Suprapubic skin (tissue), 4 donors: ENCODE measurements at regions not wholly inside any gene's neighbourhood (a gene's known extent, or its start where the extent isn't known, plus 50 kb on each side); places are given as distances from the start of the nearest gene placed in this dataset.

Source experiments
- DNase-seq, 2 donors: peaks; one replicate each; pipeline ENCODE4 v3.0.0-alpha.2; 2019; ENCODE audit warnings: low spot score in 2 of 2
- H3K27ac ChIP-seq: fragments of 200-600 bp; sonication (generic); one replicate; pipeline ENCODE4 v1.5.1; 2019
- H3K27me3 ChIP-seq: fragments of 200-600 bp; sonication (generic); one replicate; pipeline ENCODE4 v1.5.1; 2019
- H3K36me3 ChIP-seq: fragments of 200-600 bp; sonication (generic); one replicate; pipeline ENCODE4 v1.5.1; 2019
- H3K4me1 ChIP-seq: fragments of 200-600 bp; sonication (generic); one replicate; pipeline ENCODE4 v1.5.1; 2019
- H3K4me3 ChIP-seq: fragments of 200-600 bp; sonication (generic); one replicate; pipeline ENCODE4 v1.5.1; 2019; ENCODE audit warnings: mild to moderate bottlenecking
- H3K9me3 ChIP-seq: fragments of 200-600 bp; sonication (generic); one replicate; pipeline ENCODE4 v1.5.1; 2019
- CTCF ChIP-seq, 2 donors: fragments of 200-600 bp in 1 of 2; fragments of 450-650 bp in 1 of 2; sonication (generic) in 1 of 2; IDR thresholded peaks; one replicate each; pipeline ENCODE4 v1.5.1; 2016 to 2019; ENCODE audit warnings: antibody characterized with exemption in 2 of 2, mild to moderate bottlenecking in 1 of 2, moderate library complexity in 1 of 2
- EP300 ChIP-seq: sonication (generic); formaldehyde crosslinking; IDR thresholded peaks from one replicate; pipeline ENCODE4 v1.6.1; 2017; ENCODE audit warnings: antibody characterized with exemption
- POLR2A ChIP-seq, 2 donors: fragments of 450-650 bp; IDR thresholded peaks; one replicate each; pipeline ENCODE4 v1.6.1; 2017; ENCODE audit warnings: antibody characterized with exemption in 2 of 2, mild to moderate bottlenecking in 2 of 2, moderate library complexity in 2 of 2
- POLR2AphosphoS5 ChIP-seq, 3 donors: sonication (generic); formaldehyde crosslinking; IDR thresholded peaks; one replicate each; pipeline ENCODE4 v1.6.1; 2017; ENCODE audit warnings: antibody characterized with exemption in 3 of 3
- WGBS: methylation state at CpG from one replicate; pipeline ENCODE4 v1.1.5; 2018; 5-methylcytosine and 5-hydroxymethylcytosine counted together

GRCh38 chr3:64848822-64849221, 161.0 kb upstream of the ADAMTS9 start:
- TF ChIP-seq POLR2A (IDR thresholded peaks at IDR 0.05) (no peak), POLR2AphosphoS5 (IDR thresholded peaks at IDR 0.05) (no peak), CTCF (IDR thresholded peaks at IDR 0.05) (no peak), EP300 (no peak)
- no peak for DNase-seq
- 69% methylated on average over 4 of the region's 4 CpGs for WGBS

GRCh38 chr3:64848127-64848800, 160.5 kb upstream of the ADAMTS9 start:
- Histone ChIP-seq H3K27me3 (no peaks in the 10 kb centered on the region), H3K9me3 (no peaks in the 10 kb centered on the region), H3K4me1 (no peaks in the 10 kb centered on the region), H3K27ac (no peak overlapping the region), H3K4me3 (no peak overlapping the region), H3K36me3 (no peaks in the 10 kb centered on the region)
- TF ChIP-seq POLR2AphosphoS5 (IDR thresholded peaks at IDR 0.05) (no peak), CTCF (IDR thresholded peaks at IDR 0.05) (no peak), POLR2A (IDR thresholded peaks at IDR 0.05) (no peak), EP300 (no peak)
- 91% methylated on average over 3 of the region's 3 CpGs for WGBS
- DNase-seq, result no peak

More at GRCh38 chr3:64848822-64849221, 161.0 kb upstream of the ADAMTS9 start:
- H3K36me3 ChIP-seq, result no peaks in the 10 kb centered on the region
- H3K9me3 ChIP-seq, result no peaks in the 10 kb centered on the region
- no peak overlapping the region for H3K27ac ChIP-seq
- H3K4me3 ChIP-seq, result no peak overlapping the region
- H3K4me1 ChIP-seq, result no peaks in the 10 kb centered on the region
- H3K27me3 ChIP-seq, result no peaks in the 10 kb centered on the region

GRCh38 chr3:64844558-64844957, 156.8 kb upstream of the ADAMTS9 start:
- Histone ChIP-seq H3K27ac (no peak overlapping the region), H3K9me3 (no peaks in the 10 kb centered on the region), H3K4me1 (no peaks in the 10 kb centered on the region), H3K4me3 (no peak overlapping the region), H3K27me3 (no peaks in the 10 kb centered on the region), H3K36me3 (no peaks in the 10 kb centered on the region)
- DNase-seq, result no peak
- WGBS, result 95% methylated on average over 2 of the region's 2 CpGs
- no peak for TF ChIP-seq POLR2AphosphoS5 (IDR thresholded peaks at IDR 0.05)

GRCh38 chr3:64837986-64838735, 150.4 kb upstream of the ADAMTS9 start:
- H3K36me3 ChIP-seq, result no peaks in the 10 kb centered on the region
- H3K27me3 ChIP-seq, result no peaks in the 10 kb centered on the region
- TF ChIP-seq CTCF (IDR thresholded peaks at IDR 0.05) (no peak), POLR2AphosphoS5 (IDR thresholded peaks at IDR 0.05) (no peak)
- H3K4me1 ChIP-seq, result peaks cover 8% of the 10 kb centered on the region
- H3K4me3 ChIP-seq, result no peak overlapping the region
- H3K9me3 ChIP-seq, result no peaks in the 10 kb centered on the region
- WGBS, result 89% methylated on average over 6 of the region's 6 CpGs
- DNase-seq, result no peak
- H3K27ac ChIP-seq, result no peak overlapping the region

- WGBS, result 40% methylated on average over 2 of the region's 2 CpGs
- no peaks in the 10 kb centered on the region for H3K9me3 ChIP-seq
- no peak overlapping the region for H3K27ac ChIP-seq
- TF ChIP-seq POLR2A (IDR thresholded peaks at IDR 0.05) (no peak), POLR2AphosphoS5 (IDR thresholded peaks at IDR 0.05) (no peak), EP300 (no peak), CTCF (IDR thresholded peaks at IDR 0.05) (no peak)
- no peaks in the 10 kb centered on the region for H3K27me3 ChIP-seq
- H3K4me1 ChIP-seq, result peaks cover 8% of the 10 kb centered on the region
- no peak overlapping the region for H3K4me3 ChIP-seq
- no peaks in the 10 kb centered on the region for H3K36me3 ChIP-seq
- no peak for DNase-seq
Observed at GRCh38 chr3:64837126-64837738, 149.4 kb upstream of the ADAMTS9 start.
